Dedifferentiated amniotic fluid mesenchymal stem cell (primary cell): ENCODE measurements at regions not wholly inside any gene's neighbourhood (a gene's known extent, or its start where the extent isn't known, plus 50 kb on each side); places are given as distances from the start of the nearest gene placed in this dataset.
A peak's percentile ranks its signal among the peaks of the same experiment; 100 is the strongest.

Source experiments
- DNase-seq: peaks from one replicate; pipeline ENCODE4 v3.0.0-alpha.2; 2016; ENCODE audit errors: extremely low spot score

- peak; percentile 49 for DNase-seq
These were observed 309.8 kb downstream of the AHR start for GRCh38 chr7:17608114-17608833.

- DNase-seq, result no peak
These were observed 313.2 kb downstream of the AHR start for GRCh38 chr7:17611611-17612010.

- no peak for DNase-seq
These were observed 315.0 kb downstream of the AHR start for GRCh38 chr7:17613338-17614041.

- no peak for DNase-seq
These were observed 318.9 kb downstream of the AHR start for GRCh38 chr7:17617380-17617779.

- DNase-seq, result no peak
These were observed 319.6 kb downstream of the AHR start for GRCh38 chr7:17617857-17618651.

GRCh38 chr7:17618652-17618974, 320.2 kb downstream of the AHR start:
- no peak for DNase-seq

- DNase-seq, result no peak
These were observed 320.9 kb downstream of the AHR start for GRCh38 chr7:17619196-17619818.

GRCh38 chr7:17620566-17620965, 319.7 kb downstream of the SNX13 start:
- DNase-seq, result no peak

GRCh38 chr7:17622451-17622850, 317.8 kb downstream of the SNX13 start:
- no peak for DNase-seq

GRCh38 chr7:17623546-17624185, 316.6 kb downstream of the SNX13 start:
- peak; percentile 49 for DNase-seq

GRCh38 chr7:17624379-17624778, 315.9 kb downstream of the SNX13 start:
- no peak for DNase-seq

- DNase-seq, result peak; percentile 73
These were observed 315.3 kb downstream of the SNX13 start for GRCh38 chr7:17625043-17625442.

- DNase-seq, result no peak
These were observed 314.1 kb downstream of the SNX13 start for GRCh38 chr7:17626235-17626634.

- DNase-seq, result no peak
These were observed 309.2 kb downstream of the SNX13 start for GRCh38 chr7:17631061-17631460.

- DNase-seq, result no peak
These were observed 307.9 kb downstream of the SNX13 start for GRCh38 chr7:17632384-17632783.

GRCh38 chr7:17633067-17633466, 307.2 kb downstream of the SNX13 start:
- peak; percentile 27 for DNase-seq

GRCh38 chr7:17638727-17639126, 301.6 kb downstream of the SNX13 start:
- DNase-seq, result no peak

- DNase-seq, result no peak
These were observed 299.4 kb downstream of the SNX13 start for GRCh38 chr7:17640730-17641377.

GRCh38 chr7:17645500-17645899, 294.8 kb downstream of the SNX13 start:
- no peak for DNase-seq

GRCh38 chr7:17646253-17646956, 293.9 kb downstream of the SNX13 start:
- DNase-seq, result peak; percentile 74

GRCh38 chr7:17651341-17651740, 289.0 kb downstream of the SNX13 start:
- DNase-seq, result peak; percentile 20
